Transverse colon (tissue), 4 donors: ENCODE measurements at regions not wholly inside any gene's neighbourhood (a gene's known extent, or its start where the extent isn't known, plus 50 kb on each side); places are given as distances from the start of the nearest gene placed in this dataset.

Source experiments
- DNase-seq: peaks from one replicate; pipeline ENCODE4 v3.0.0-alpha.2; 2019
- H3K27ac ChIP-seq, 4 donors: fragments of 200-600 bp; sonication (generic); 2 replicates each; pipeline ENCODE4 v1.5.1; 2016 to 2018; ENCODE audit warnings: inconsistent platforms in 4 of 4
- H3K27me3 ChIP-seq: fragments of 200-600 bp; sonication (generic); 2 replicates; pipeline ENCODE4 v1.5.1; 2017; ENCODE audit warnings: inconsistent platforms
- H3K36me3 ChIP-seq, 4 donors: fragments of 200-600 bp; sonication (generic); 2 replicates each; pipeline ENCODE4 v1.5.1; 2017 to 2019; ENCODE audit warnings: inconsistent platforms in 4 of 4
- H3K4me1 ChIP-seq, 4 donors: fragments of 200-600 bp; sonication (generic); 2 replicates each; pipeline ENCODE4 v1.5.1; 2017 to 2020; ENCODE audit warnings: inconsistent platforms in 4 of 4
- H3K4me3 ChIP-seq, 4 donors: fragments of 200-600 bp; sonication (generic); 1 replicate in 1 of 4; 2 replicates in 3 of 4; pipeline versions ENCODE4 v1.5.1 to v1.6.1; 2017 to 2019; ENCODE audit warnings: inconsistent platforms in 4 of 4
- H3K9me3 ChIP-seq, 2 donors: fragments of 200-600 bp; sonication (generic); 2 replicates each; pipeline ENCODE4 v1.5.1; 2017 to 2019; ENCODE audit warnings: inconsistent platforms in 2 of 2
- EP300 ChIP-seq: sonication (generic); formaldehyde crosslinking; IDR thresholded peaks from one replicate; pipeline ENCODE4 v1.6.1; 2017; ENCODE audit warnings: antibody characterized with exemption, low read depth
- POLR2A ChIP-seq: fragments of 450-650 bp; IDR thresholded peaks from one replicate; pipeline ENCODE4 v1.6.1; 2016; ENCODE audit warnings: antibody characterized with exemption, mild to moderate bottlenecking, moderate library complexity
- POLR2AphosphoS5 ChIP-seq, 3 donors: sonication (generic); formaldehyde crosslinking; IDR thresholded peaks; one replicate each; pipeline ENCODE4 v1.6.1; 2016; ENCODE audit warnings: antibody characterized with exemption in 3 of 3
- WGBS, 2 donors: methylation state at CpG; one replicate each; pipeline ENCODE4 v1.1.5; 2018; ENCODE audit warnings: low coverage in 1 of 2; 5-methylcytosine and 5-hydroxymethylcytosine counted together
- in situ Hi-C, 4 donors: fragments of 200-750 bp; cut with MboI; loops; one replicate each; pipeline versions ENCODE4 v1.15.0 to v1.15.1; 2017; ENCODE audit warnings: low sequenced_read_pairs in 3 of 4, low pct_ligation_motif_present in 1 of 4, low pct_unique_long_range_greater_than_20kb in 1 of 4
- intact Hi-C: fragments of 100-400 bp; cut with DNase I; formaldehyde crosslinking; loops from one replicate; pipeline ENCODE4 v1.15.1; 2023; ENCODE audit warnings: low total_unique reads
- TF ChIP-seq, protein P1 (sequence below), 5 experiments: fragments of 200-600 bp in 3 of 5; fragments of 450-650 bp in 2 of 5; sonication (generic) in 3 of 5; IDR thresholded peaks; 1 replicate in 2 of 5; 2 replicates in 3 of 5; pipeline ENCODE4 v1.5.1; 2016 to 2017; ENCODE audit warnings: antibody characterized with exemption in 5 of 5, inconsistent platforms in 3 of 5, mild to moderate bottlenecking in 2 of 5, moderate library complexity in 1 of 5

DNA sequence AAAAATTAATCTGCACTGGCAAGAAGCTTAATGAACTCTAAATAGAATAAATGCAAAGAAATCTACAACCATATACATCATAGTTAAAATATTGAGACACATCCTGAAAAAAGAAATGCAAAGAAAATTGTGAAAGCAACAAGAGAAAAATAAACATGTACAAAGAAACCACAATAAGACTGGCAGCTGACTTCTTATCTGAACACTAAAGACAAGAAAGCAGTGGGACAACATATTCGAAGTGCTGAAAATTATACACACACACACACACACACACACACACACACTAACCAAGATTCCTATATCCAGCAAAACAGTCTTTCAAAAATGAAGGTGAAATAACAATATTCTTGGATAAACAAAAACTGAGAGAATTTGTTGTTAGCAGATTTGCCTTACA is 366.5 kb upstream of the C16orf82 start:
- Histone ChIP-seq H3K4me1 (no peaks in the 10 kb centered on the region), H3K36me3 (no peaks in the 10 kb centered on the region), H3K27me3 (no peaks in the 10 kb centered on the region), H3K27ac (no peak overlapping the region), H3K9me3 (no peaks in the 10 kb centered on the region), H3K4me3 (no peak overlapping the region)
- in situ Hi-C loops (no loop called here), intact Hi-C loops (no loop called here)
- 74% methylated on average over 1 of the region's 1 CpG; no CpG with 5 or more reads in 1 of the 2 donors for whole genome bisulfite sequencing, 2 donors
- TF ChIP-seq POLR2AphosphoS5 (IDR thresholded peaks at IDR 0.05) (no peak), EP300 (no peak), POLR2A (no peak)
- TF ChIP-seq, protein P1, sequence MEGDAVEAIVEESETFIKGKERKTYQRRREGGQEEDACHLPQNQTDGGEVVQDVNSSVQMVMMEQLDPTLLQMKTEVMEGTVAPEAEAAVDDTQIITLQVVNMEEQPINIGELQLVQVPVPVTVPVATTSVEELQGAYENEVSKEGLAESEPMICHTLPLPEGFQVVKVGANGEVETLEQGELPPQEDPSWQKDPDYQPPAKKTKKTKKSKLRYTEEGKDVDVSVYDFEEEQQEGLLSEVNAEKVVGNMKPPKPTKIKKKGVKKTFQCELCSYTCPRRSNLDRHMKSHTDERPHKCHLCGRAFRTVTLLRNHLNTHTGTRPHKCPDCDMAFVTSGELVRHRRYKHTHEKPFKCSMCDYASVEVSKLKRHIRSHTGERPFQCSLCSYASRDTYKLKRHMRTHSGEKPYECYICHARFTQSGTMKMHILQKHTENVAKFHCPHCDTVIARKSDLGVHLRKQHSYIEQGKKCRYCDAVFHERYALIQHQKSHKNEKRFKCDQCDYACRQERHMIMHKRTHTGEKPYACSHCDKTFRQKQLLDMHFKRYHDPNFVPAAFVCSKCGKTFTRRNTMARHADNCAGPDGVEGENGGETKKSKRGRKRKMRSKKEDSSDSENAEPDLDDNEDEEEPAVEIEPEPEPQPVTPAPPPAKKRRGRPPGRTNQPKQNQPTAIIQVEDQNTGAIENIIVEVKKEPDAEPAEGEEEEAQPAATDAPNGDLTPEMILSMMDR (IDR thresholded peaks at IDR 0.05) = no peak
- DNase-seq = no peak

DNA sequence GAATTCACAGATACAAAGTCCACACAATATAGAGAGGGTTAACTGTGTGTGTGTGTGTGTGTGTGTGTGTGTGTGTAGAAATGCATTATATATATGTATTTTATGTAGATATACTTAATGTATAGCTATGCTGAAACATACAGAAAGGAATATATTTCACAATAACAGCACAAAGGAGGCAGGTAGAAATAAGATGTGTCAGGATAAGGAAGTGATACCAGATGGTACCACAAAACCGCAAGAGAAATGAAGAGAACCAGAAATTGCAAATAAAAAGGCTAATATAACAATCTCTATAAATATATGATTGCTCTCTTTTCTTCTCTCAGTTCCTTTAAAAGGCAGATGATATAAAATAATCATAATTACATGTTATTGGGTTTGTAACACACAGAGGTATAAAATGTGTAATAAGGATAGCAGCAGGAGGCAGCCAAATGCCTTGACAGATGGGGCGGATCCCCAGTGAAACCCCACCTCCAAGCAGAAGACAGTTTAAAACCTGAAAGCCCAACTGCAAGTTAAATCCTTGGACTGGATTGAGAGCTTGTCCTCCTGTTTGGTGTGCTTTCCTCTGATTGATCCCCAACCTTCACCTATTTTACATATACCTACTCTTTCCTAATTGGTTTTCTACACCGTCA is 365.4 kb upstream of the C16orf82 start:
- Histone ChIP-seq H3K27me3 (no peaks in the 10 kb centered on the region), H3K4me1 (no peaks in the 10 kb centered on the region), H3K9me3 (no peaks in the 10 kb centered on the region), H3K36me3 (no peaks in the 10 kb centered on the region), H3K4me3 (no peak overlapping the region), H3K27ac (no peak overlapping the region)
- 78 to 79% methylated on average over 3 of the region's 3 CpGs for WGBS, 2 donors
- TF ChIP-seq POLR2AphosphoS5 (IDR thresholded peaks at IDR 0.05) (no peak), POLR2A (no peak), EP300 (no peak)
- TF ChIP-seq, protein P1 (IDR thresholded peaks at IDR 0.05) = no peak
- intact Hi-C loops (no loop called here), in situ Hi-C loops (no loop called here)
- DNase-seq = no peak

DNA sequence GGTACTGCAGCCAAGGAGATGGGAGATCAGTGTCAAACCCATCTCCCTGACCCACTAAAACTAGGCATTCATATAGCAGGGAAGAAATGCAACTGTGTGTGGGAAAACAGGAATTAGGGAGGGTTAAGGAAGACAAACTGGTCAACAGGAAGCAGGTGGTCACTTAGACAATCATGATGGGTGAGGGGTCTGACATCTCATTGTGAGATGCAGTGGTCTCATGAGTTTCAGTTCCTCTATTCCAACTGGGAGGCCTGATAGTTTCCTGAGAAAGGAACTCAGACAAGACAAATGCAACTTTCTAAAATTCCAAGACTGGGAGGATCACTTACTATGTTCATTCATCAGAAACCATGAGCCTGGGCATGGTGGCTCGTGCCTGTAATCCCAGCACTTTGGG is 361.4 kb upstream of the C16orf82 start:
- Histone ChIP-seq H3K27me3 (no peaks in the 10 kb centered on the region), H3K9me3 (no peaks in the 10 kb centered on the region), H3K27ac (no peak overlapping the region), H3K36me3 (no peaks in the 10 kb centered on the region), H3K4me3 (no peak overlapping the region), H3K4me1 (no peaks in the 10 kb centered on the region)
- in situ Hi-C loops (no loop called here), intact Hi-C loops (no loop called here)
- WGBS, 2 donors = 38% methylated on average over 1 of the region's 1 CpG; no CpG with 5 or more reads in 1 of the 2 donors
- no peak for TF ChIP-seq POLR2A
- TF ChIP-seq, protein P1 (IDR thresholded peaks at IDR 0.05) = no peak
- no peak for TF ChIP-seq EP300
- TF ChIP-seq POLR2AphosphoS5 (IDR thresholded peaks at IDR 0.05) = no peak
- DNase-seq = no peak

DNA sequence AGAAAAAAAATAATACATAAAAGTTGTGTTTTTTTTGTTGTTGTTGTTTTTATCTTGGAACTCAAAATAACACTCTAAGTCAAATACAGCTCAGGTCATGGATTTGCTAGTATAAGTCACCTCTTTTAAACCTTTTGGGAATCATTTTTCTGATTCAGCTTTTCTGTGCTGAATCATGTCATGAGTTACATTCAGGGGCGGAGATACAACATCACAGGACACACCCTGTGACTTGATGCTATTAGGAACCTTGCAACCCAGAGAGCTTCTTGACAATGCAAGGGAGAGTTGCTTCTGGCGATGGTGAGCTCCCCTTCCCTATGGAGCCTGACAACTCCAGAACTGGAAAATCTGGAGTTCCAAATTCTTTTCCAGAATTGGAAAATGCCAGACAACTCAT is 358.3 kb upstream of the C16orf82 start:
- in situ Hi-C loops (no loop called here), intact Hi-C loops (no loop called here)
- Histone ChIP-seq H3K4me3 (no peak overlapping the region), H3K4me1 (no peaks in the 10 kb centered on the region), H3K27me3 (no peaks in the 10 kb centered on the region), H3K27ac (no peak overlapping the region), H3K9me3 (no peaks in the 10 kb centered on the region), H3K36me3 (no peaks in the 10 kb centered on the region)
- no peak for DNase-seq
- no peak for TF ChIP-seq POLR2A
- TF ChIP-seq POLR2AphosphoS5 (IDR thresholded peaks at IDR 0.05) = no peak
- TF ChIP-seq, protein P1 (IDR thresholded peaks at IDR 0.05) = no peak
- WGBS, 2 donors = 20 to 95% methylated on average over 1 to 2 of the region's 2 CpGs
